ENCODE measurements at regions not wholly inside any gene's neighbourhood (a gene's known extent, or its start where the extent isn't known, plus 50 kb on each side); places are given as distances from the start of the nearest gene placed in this dataset.
A peak's percentile ranks its signal among the peaks of the same experiment; 100 is the strongest.

DNA sequence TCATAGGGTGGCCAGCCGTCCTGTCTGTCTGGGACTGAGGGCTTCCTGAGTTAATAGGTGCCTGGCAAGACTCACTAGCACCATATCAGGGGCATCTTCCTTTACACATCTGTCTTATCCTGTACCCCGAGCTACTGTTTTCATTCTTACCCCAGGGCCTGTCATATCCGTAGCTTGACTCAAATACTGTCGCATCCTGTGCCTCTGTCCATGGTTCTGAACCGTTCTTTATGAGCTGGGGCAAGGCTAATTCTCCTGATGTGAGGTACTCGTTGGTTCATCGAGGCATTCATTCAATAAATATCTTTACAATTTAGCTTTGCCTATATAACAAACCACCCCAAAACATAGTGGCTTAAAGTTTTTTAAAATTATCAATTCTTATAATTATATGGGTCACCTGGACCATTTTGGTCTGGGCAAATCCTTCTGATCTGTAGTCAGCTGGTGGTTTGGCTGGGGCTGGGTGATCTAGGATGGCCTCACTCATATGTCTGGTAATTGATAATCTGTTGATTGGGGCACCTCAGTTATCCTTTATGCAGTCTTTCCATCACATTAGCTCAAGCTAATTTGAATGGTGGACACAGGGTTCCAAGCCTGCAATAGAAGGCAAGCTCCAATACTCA is 121.2 kb downstream of the TLE3 start:
- POLR2A ChIA-PET (ENCODE audit: unreplicated experiment) = no interaction called here
- 0% methylated on average over 2 of the region's 7 CpGs; no CpG with 5 or more reads in 1 of the 2 experiments for WGBS, 2 experiments (ENCODE audit: extremely low coverage in 2 of 2, insufficient read length in 1 of 2)

More for the DNA sequence above, 121.2 kb downstream of the TLE3 start:
- no peak for TF ChIP-seq RAD21 (IDR thresholded peaks at IDR 0.05; ENCODE audit: low read length)
- no peak for TF ChIP-seq CEBPB (IDR thresholded peaks at IDR 0.05; ENCODE audit: low read depth, low read length)
- TF ChIP-seq POLR2A (IDR thresholded peaks at IDR 0.05; ENCODE audit: low read depth, low read length) = no peak
- no peak for TF ChIP-seq BHLHE40 (IDR thresholded peaks at IDR 0.05; ENCODE audit: low read depth, low read length)
- no peak for TF ChIP-seq RCOR1 (IDR thresholded peaks at IDR 0.05; ENCODE audit: insufficient replicate concordance, low read length)
- TF ChIP-seq, protein P1, sequence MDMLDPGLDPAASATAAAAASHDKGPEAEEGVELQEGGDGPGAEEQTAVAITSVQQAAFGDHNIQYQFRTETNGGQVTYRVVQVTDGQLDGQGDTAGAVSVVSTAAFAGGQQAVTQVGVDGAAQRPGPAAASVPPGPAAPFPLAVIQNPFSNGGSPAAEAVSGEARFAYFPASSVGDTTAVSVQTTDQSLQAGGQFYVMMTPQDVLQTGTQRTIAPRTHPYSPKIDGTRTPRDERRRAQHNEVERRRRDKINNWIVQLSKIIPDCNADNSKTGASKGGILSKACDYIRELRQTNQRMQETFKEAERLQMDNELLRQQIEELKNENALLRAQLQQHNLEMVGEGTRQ (IDR thresholded peaks at IDR 0.05; ENCODE audit: low read depth, low read length) = no peak
- TF ChIP-seq, protein P2, sequence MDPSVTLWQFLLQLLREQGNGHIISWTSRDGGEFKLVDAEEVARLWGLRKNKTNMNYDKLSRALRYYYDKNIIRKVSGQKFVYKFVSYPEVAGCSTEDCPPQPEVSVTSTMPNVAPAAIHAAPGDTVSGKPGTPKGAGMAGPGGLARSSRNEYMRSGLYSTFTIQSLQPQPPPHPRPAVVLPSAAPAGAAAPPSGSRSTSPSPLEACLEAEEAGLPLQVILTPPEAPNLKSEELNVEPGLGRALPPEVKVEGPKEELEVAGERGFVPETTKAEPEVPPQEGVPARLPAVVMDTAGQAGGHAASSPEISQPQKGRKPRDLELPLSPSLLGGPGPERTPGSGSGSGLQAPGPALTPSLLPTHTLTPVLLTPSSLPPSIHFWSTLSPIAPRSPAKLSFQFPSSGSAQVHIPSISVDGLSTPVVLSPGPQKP (IDR thresholded peaks at IDR 0.05; ENCODE audit: borderline replicate concordance, low read depth, low read length) = no peak
- TF ChIP-seq CHD1 (IDR thresholded peaks at IDR 0.05; ENCODE audit: low read depth, low read length) = no peak
- no peak for TF ChIP-seq MXI1 (IDR thresholded peaks at IDR 0.05; ENCODE audit: borderline replicate concordance, low read depth, low read length)
- TF ChIP-seq MAZ (IDR thresholded peaks at IDR 0.05; ENCODE audit: borderline replicate concordance, low read depth, low read length) = no peak
- no peak for TF ChIP-seq FOS (IDR thresholded peaks at IDR 0.05; ENCODE audit: low read depth, low read length)
- TF ChIP-seq, protein P3, sequence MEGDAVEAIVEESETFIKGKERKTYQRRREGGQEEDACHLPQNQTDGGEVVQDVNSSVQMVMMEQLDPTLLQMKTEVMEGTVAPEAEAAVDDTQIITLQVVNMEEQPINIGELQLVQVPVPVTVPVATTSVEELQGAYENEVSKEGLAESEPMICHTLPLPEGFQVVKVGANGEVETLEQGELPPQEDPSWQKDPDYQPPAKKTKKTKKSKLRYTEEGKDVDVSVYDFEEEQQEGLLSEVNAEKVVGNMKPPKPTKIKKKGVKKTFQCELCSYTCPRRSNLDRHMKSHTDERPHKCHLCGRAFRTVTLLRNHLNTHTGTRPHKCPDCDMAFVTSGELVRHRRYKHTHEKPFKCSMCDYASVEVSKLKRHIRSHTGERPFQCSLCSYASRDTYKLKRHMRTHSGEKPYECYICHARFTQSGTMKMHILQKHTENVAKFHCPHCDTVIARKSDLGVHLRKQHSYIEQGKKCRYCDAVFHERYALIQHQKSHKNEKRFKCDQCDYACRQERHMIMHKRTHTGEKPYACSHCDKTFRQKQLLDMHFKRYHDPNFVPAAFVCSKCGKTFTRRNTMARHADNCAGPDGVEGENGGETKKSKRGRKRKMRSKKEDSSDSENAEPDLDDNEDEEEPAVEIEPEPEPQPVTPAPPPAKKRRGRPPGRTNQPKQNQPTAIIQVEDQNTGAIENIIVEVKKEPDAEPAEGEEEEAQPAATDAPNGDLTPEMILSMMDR (conservative IDR thresholded peaks at IDR 0.05; ENCODE audit: low read depth, low read length) = no peak
- no peak for TF ChIP-seq SMC3 (IDR thresholded peaks at IDR 0.05; ENCODE audit: low read depth, low read length)
- TF ChIP-seq NFE2L2 (IDR thresholded peaks at IDR 0.05; ENCODE audit: low read depth, low read length) = no peak
- TF ChIP-seq MAFK (IDR thresholded peaks at IDR 0.05; ENCODE audit: low read depth, low read length) = no peak
- no peak for TF ChIP-seq RFX5 (IDR thresholded peaks at IDR 0.05; ENCODE audit: low read depth, low read length)
- CTCF ChIA-PET = no interaction called here
- Histone ChIP-seq H3K36me3 (ENCODE audit: control insufficient read depth, insufficient read depth, low read length) (no peaks in the 10 kb centered on the region), H4K91ac (ENCODE audit: insufficient read depth, low read depth, low read length) (no peak overlapping the region), H3K4me2 (ENCODE audit: low read depth, low read length) (no peak overlapping the region), H3K4ac (ENCODE audit: low read depth, low read length) (no peak overlapping the region), H4K5ac (ENCODE audit: low read depth, low read length) (no peak overlapping the region), H3K56ac (ENCODE audit: extremely low read depth, insufficient read depth, low read length) (no peak overlapping the region), H2BK15ac (ENCODE audit: low read depth, low read length) (no peak overlapping the region), H3K27me3 (ENCODE audit: control insufficient read depth, insufficient read depth, low read length) (peaks cover 19% of the 10 kb centered on the region), H3K4me1 (ENCODE audit: control insufficient read depth, insufficient read depth, low read length) (no peaks in the 10 kb centered on the region), H3K9me1 (ENCODE audit: insufficient read depth, low read length) (no peaks in the 10 kb centered on the region), H4K8ac (ENCODE audit: low read depth in 2 of 2, low read length in 2 of 2) (no peak overlapping the region), H3K4me3 (ENCODE audit: insufficient read depth, low read depth, low read length) (no peak overlapping the region), H3K79me1 (ENCODE audit: low read depth in 1 of 2, low read length in 2 of 2) (no peaks in the 10 kb centered on the region), H2AK9ac (replicated peaks; ENCODE audit: low read depth, low read length, poor library complexity) (no peak overlapping the region), H3K9ac (ENCODE audit: low read depth, low read length) (no peak overlapping the region), H4K20me1 (ENCODE audit: insufficient read depth, low read length) (0 out of 2 replicates have a peak, but pooled peaks cover 4% of the 10 kb centered on the region), H2BK20ac (ENCODE audit: low read depth, low read length) (no peak overlapping the region), H2BK120ac (ENCODE audit: low read depth, low read length) (no peak overlapping the region), H3K27ac (ENCODE audit: insufficient read depth, low read length) (no peak overlapping the region), H3K23ac (ENCODE audit: low read depth, low read length) (no peak overlapping the region), H3K9me3 (ENCODE audit: control insufficient read depth, insufficient read depth, low read length) (no peaks in the 10 kb centered on the region), H2AFZ (replicated peaks; ENCODE audit: low read length, poor library complexity) (peak overlapping the region; percentile 62), H3K14ac (replicated peaks; ENCODE audit: low read depth, low read length) (no peak overlapping the region), H2BK5ac (ENCODE audit: low read depth, low read length, poor library complexity, severe bottlenecking) (no peak overlapping the region), H2AK5ac (ENCODE audit: low read depth, low read length) (no peak overlapping the region), H3K18ac (ENCODE audit: low read depth, low read length) (no peak overlapping the region)
- dilution Hi-C loops (cut with HindIII; ENCODE audit: low sequenced_read_pairs, unreplicated experiment) (no loop called here), in situ Hi-C loops (cut with MboI; ENCODE audit: low sequenced_read_pairs) (no loop called here), intact Hi-C loops (cut with micrococcal nuclease) (loop anchor here (10.0 kb wide), 1 partner anchor 502 kb away; no protein-coding TSS in a partner anchor)
- ATAC-seq (ENCODE audit: low read depth) = peak; percentile 65; the same call in 1 of the 2 replicates
- DNase-seq = peak; percentile 41
- BruUV-seq (replicated peaks) = no TSS peak
